ENCODE measurements at regions not wholly inside any gene's neighbourhood (a gene's known extent, or its start where the extent isn't known, plus 50 kb on each side); places are given as distances from the start of the nearest gene placed in this dataset.

DNA sequence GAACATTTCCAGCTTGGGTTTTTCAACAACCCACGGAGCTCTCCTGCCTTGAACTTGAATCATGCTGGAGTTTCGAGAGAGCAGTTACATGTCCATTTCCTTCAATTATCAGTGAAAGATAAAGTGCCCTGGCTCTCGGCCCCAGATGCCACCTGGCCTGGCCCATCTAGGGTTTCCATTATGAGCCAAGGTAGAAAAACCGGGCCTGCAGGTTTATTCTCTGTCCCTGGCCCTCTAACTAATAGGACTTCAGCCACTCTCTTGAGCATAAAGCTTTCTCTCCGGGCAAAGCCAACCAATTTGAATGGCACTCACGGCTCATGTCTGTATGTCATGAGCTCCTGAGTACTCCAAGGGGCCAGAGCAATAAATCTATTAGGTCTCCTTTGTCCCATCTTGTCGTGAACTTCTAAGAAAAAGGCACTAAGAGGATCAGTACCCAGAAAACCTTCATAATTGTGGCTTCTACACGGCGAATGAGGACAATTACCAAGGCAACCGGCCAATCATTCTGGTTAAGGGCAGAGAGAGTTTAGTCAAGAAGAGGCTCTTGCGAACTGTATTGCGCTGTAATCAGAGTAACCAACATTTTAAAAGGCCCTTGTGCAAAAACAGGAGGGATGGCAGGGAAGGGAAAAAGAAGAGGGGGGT lies 392.3 kb downstream of the MED13L start:
- TF ChIP-seq, protein P1, sequence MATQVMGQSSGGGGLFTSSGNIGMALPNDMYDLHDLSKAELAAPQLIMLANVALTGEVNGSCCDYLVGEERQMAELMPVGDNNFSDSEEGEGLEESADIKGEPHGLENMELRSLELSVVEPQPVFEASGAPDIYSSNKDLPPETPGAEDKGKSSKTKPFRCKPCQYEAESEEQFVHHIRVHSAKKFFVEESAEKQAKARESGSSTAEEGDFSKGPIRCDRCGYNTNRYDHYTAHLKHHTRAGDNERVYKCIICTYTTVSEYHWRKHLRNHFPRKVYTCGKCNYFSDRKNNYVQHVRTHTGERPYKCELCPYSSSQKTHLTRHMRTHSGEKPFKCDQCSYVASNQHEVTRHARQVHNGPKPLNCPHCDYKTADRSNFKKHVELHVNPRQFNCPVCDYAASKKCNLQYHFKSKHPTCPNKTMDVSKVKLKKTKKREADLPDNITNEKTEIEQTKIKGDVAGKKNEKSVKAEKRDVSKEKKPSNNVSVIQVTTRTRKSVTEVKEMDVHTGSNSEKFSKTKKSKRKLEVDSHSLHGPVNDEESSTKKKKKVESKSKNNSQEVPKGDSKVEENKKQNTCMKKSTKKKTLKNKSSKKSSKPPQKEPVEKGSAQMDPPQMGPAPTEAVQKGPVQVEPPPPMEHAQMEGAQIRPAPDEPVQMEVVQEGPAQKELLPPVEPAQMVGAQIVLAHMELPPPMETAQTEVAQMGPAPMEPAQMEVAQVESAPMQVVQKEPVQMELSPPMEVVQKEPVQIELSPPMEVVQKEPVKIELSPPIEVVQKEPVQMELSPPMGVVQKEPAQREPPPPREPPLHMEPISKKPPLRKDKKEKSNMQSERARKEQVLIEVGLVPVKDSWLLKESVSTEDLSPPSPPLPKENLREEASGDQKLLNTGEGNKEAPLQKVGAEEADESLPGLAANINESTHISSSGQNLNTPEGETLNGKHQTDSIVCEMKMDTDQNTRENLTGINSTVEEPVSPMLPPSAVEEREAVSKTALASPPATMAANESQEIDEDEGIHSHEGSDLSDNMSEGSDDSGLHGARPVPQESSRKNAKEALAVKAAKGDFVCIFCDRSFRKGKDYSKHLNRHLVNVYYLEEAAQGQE (IDR thresholded peaks at IDR 0.05; ENCODE audit: low read depth) = no peak
- TF ChIP-seq ZBTB7A (IDR thresholded peaks at IDR 0.05; ENCODE audit: low read depth) (no peak), YY1 (IDR thresholded peaks at IDR 0.05; ENCODE audit: low read depth) (no peak), RAD21 (IDR thresholded peaks at IDR 0.05; ENCODE audit: low read depth) (no peak), TEAD4 (IDR thresholded peaks at IDR 0.05) (no peak), TAF1 (IDR thresholded peaks at IDR 0.05; ENCODE audit: low read depth) (no peak), TCF12 (IDR thresholded peaks at IDR 0.05; ENCODE audit: low read depth) (no peak), FOXM1 (IDR thresholded peaks at IDR 0.05; ENCODE audit: borderline replicate concordance, low read depth) (no peak), NFIC (IDR thresholded peaks at IDR 0.05) (no peak), CREB1 (IDR thresholded peaks at IDR 0.05; ENCODE audit: low read depth) (no peak), CEBPB (IDR thresholded peaks at IDR 0.05) (no peak)
- TF ChIP-seq, protein P2, sequence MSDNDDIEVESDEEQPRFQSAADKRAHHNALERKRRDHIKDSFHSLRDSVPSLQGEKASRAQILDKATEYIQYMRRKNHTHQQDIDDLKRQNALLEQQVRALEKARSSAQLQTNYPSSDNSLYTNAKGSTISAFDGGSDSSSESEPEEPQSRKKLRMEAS (IDR thresholded peaks at IDR 0.05) = no peak

DNA sequence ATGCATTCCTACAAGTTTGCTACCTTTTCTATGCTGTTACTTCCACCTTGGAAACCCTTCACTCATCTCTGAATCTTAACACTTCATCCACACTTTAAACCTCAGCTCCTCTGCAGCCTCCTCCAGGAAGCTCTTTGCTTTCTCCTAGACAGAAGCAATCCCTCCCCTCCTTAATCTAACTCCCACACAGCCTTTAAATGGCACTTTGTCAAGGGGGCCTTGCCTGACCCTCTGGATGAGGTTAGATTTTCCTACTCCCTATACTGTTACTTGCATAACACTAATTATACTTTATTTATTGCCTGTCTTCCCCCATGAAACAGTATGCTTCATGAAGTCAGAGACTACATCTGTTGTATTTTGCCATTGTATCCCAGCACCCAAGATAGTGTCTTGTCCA lies 394.6 kb downstream of the MED13L start:
- no peak for TF ChIP-seq CEBPB (IDR thresholded peaks at IDR 0.05)
- no peak for TF ChIP-seq TAF1 (IDR thresholded peaks at IDR 0.05; ENCODE audit: low read depth)
- TF ChIP-seq FOXM1 (IDR thresholded peaks at IDR 0.05; ENCODE audit: borderline replicate concordance, low read depth) = no peak
- TF ChIP-seq EGR1 (IDR thresholded peaks at IDR 0.05) = no peak
- no peak for TF ChIP-seq EP300 (IDR thresholded peaks at IDR 0.05; ENCODE audit: borderline replicate concordance)
- TF ChIP-seq, protein P3, sequence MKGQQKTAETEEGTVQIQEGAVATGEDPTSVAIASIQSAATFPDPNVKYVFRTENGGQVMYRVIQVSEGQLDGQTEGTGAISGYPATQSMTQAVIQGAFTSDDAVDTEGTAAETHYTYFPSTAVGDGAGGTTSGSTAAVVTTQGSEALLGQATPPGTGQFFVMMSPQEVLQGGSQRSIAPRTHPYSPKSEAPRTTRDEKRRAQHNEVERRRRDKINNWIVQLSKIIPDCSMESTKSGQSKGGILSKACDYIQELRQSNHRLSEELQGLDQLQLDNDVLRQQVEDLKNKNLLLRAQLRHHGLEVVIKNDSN (IDR thresholded peaks at IDR 0.05) = no peak
- no peak for TF ChIP-seq ZBTB7A (IDR thresholded peaks at IDR 0.05; ENCODE audit: low read depth)
- TF ChIP-seq, protein P2 (IDR thresholded peaks at IDR 0.05) = no peak
- TF ChIP-seq CREB1 (IDR thresholded peaks at IDR 0.05; ENCODE audit: low read depth) = no peak
- no peak for TF ChIP-seq RAD21 (IDR thresholded peaks at IDR 0.05; ENCODE audit: low read depth)
- no peak for TF ChIP-seq YY1 (IDR thresholded peaks at IDR 0.05; ENCODE audit: low read depth)
- TF ChIP-seq TCF12 (IDR thresholded peaks at IDR 0.05; ENCODE audit: low read depth) = no peak
- TF ChIP-seq TEAD4 (IDR thresholded peaks at IDR 0.05) = no peak
- TF ChIP-seq, protein P1 (IDR thresholded peaks at IDR 0.05; ENCODE audit: low read depth) = no peak
- no peak for TF ChIP-seq NFIC (IDR thresholded peaks at IDR 0.05)

DNA sequence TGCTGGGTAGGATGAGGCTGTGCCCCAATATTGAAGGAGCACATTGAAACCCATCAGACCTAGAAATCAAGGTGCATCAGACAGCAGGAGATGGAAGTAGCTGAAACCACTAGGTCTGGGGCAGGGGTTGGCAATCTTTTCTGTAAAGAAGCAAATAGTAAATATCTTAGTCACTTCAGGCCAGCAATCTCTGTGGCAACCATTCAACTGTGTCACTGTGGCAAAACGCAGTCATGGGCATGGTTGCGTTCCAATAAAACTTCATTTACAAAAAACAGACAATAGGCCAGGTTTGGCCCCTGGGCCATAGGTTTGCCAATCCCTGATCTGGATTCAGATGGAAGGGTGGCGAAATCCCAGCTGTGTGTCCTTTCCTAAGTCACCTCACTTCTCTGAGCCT lies 397.3 kb downstream of the MED13L start:
- no peak for TF ChIP-seq EGR1 (IDR thresholded peaks at IDR 0.05)
- TF ChIP-seq, protein P3 (IDR thresholded peaks at IDR 0.05) = no peak
- TF ChIP-seq, protein P1 (IDR thresholded peaks at IDR 0.05; ENCODE audit: low read depth) = no peak
- TF ChIP-seq TEAD4 (IDR thresholded peaks at IDR 0.05) = no peak
- TF ChIP-seq ZBTB7A (IDR thresholded peaks at IDR 0.05; ENCODE audit: low read depth) = no peak

DNA sequence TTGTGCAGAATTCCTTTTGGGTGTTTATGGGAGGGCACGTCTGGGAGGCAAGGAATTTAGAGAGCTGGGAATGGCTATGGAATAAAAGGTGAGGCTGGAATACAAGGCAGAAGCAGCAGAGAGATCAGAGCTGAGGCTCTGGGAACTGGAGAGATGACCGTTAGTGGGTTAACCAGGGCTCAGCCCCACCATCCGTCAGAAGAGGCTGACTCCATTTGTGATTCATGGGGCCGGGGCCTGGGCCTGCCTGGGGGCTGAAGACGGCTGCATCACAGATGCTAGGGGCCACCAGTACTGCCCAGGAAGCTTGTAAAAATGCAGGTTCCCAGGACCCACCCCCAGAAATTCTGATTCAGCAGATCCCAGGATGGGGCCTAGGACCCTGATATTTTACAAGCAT lies 398.1 kb downstream of the MED13L start:
- TF ChIP-seq, protein P2 (IDR thresholded peaks at IDR 0.05) = no peak
- TF ChIP-seq TEAD4 (IDR thresholded peaks at IDR 0.05) = no peak
- no peak for TF ChIP-seq TAF1 (IDR thresholded peaks at IDR 0.05; ENCODE audit: low read depth)
- TF ChIP-seq, protein P1 (IDR thresholded peaks at IDR 0.05; ENCODE audit: low read depth) = no peak
- no peak for TF ChIP-seq ZBTB7A (IDR thresholded peaks at IDR 0.05; ENCODE audit: low read depth)
- TF ChIP-seq RAD21 (IDR thresholded peaks at IDR 0.05; ENCODE audit: low read depth) = no peak
- TF ChIP-seq CEBPB (IDR thresholded peaks at IDR 0.05) = no peak
- no peak for TF ChIP-seq EGR1 (IDR thresholded peaks at IDR 0.05)
- no peak for TF ChIP-seq TCF12 (IDR thresholded peaks at IDR 0.05; ENCODE audit: low read depth)
- no peak for TF ChIP-seq YY1 (IDR thresholded peaks at IDR 0.05; ENCODE audit: low read depth)
- no peak for TF ChIP-seq NFIC (IDR thresholded peaks at IDR 0.05)
- TF ChIP-seq, protein P3 (IDR thresholded peaks at IDR 0.05) = no peak
- no peak for TF ChIP-seq CREB1 (IDR thresholded peaks at IDR 0.05; ENCODE audit: low read depth)
